Myocyte (in vitro differentiated cells): ENCODE measurements at regions not wholly inside any gene's neighbourhood (a gene's known extent, or its start where the extent isn't known, plus 50 kb on each side); places are given as distances from the start of the nearest gene placed in this dataset.

Experiments used
- DNase-seq: peaks from one replicate; pipeline ENCODE4 v3.0.0-alpha.2; 2012; ENCODE audit warnings: low read depth

- no peak for DNase-seq
These were observed 115.5 kb upstream of the ATP8B1 start for GRCh38 chr18:57918601-57919000.

GRCh38 chr18:57916684-57917083 lies 113.6 kb upstream of the ATP8B1 start:
- DNase-seq, result no peak

GRCh38 chr18:57915865-57916582 lies 112.9 kb upstream of the ATP8B1 start:
- peak; percentile 45 for DNase-seq

GRCh38 chr18:57915248-57915647 lies 112.1 kb upstream of the ATP8B1 start:
- peak; percentile 39 for DNase-seq

- no peak for DNase-seq
These were observed 110.6 kb upstream of the ATP8B1 start for GRCh38 chr18:57913686-57914085.

- no peak for DNase-seq
These were observed 107.7 kb upstream of the ATP8B1 start for GRCh38 chr18:57910817-57911216.

- no peak for DNase-seq
These were observed 107.0 kb upstream of the ATP8B1 start for GRCh38 chr18:57910134-57910533.

- DNase-seq, result no peak
These were observed 106.5 kb upstream of the ATP8B1 start for GRCh38 chr18:57909620-57910019.

GRCh38 chr18:57908092-57908491 lies 105.0 kb upstream of the ATP8B1 start:
- DNase-seq, result no peak

- DNase-seq, result no peak
These were observed 104.4 kb upstream of the ATP8B1 start for GRCh38 chr18:57907550-57907949.

- no peak for DNase-seq
These were observed 103.7 kb upstream of the ATP8B1 start for GRCh38 chr18:57906852-57907251.

GRCh38 chr18:57904535-57904934 lies 101.4 kb upstream of the ATP8B1 start:
- DNase-seq, result no peak

- DNase-seq, result no peak
These were observed 99.6 kb upstream of the ATP8B1 start for GRCh38 chr18:57902721-57903120.

GRCh38 chr18:57901825-57902589 lies 98.9 kb upstream of the ATP8B1 start:
- no peak for DNase-seq

GRCh38 chr18:57900906-57901435 lies 97.9 kb upstream of the ATP8B1 start:
- DNase-seq, result no peak

GRCh38 chr18:57898506-57899124 lies 95.5 kb upstream of the ATP8B1 start:
- peak; percentile 93 for DNase-seq

GRCh38 chr18:57895182-57895581 lies 92.1 kb upstream of the ATP8B1 start:
- DNase-seq, result no peak

GRCh38 chr18:57891707-57892391 lies 88.7 kb upstream of the ATP8B1 start:
- no peak for DNase-seq

GRCh38 chr18:57890266-57890665 lies 87.2 kb upstream of the ATP8B1 start:
- no peak for DNase-seq

GRCh38 chr18:57889841-57890240 lies 86.7 kb upstream of the ATP8B1 start:
- no peak for DNase-seq

GRCh38 chr18:57887543-57888383 lies 84.6 kb upstream of the ATP8B1 start:
- DNase-seq, result no peak
